Heart left ventricle (tissue), 16 donors: ENCODE measurements at regions not wholly inside any gene's neighbourhood (a gene's known extent, or its start where the extent isn't known, plus 50 kb on each side); places are given as distances from the start of the nearest gene placed in this dataset.

ENCODE experiments used
- ATAC-seq, 4 donors: fragments of 200-7000 bp; cut with Tn5 transposase; one replicate each; pipeline ENCODE4 v1.9.1; 2020 to 2022; ENCODE audit warnings: moderate library complexity in 4 of 4, mild to moderate bottlenecking in 3 of 4, moderate number of reproducible peaks in 1 of 4
- DNase-seq, 5 donors: peaks; one replicate each; pipeline ENCODE4 v3.0.0-alpha.2; 2020
- H3K27ac ChIP-seq, 12 donors: fragments of 200-600 bp; sonication (generic) in 4 of 12; one replicate each; pipeline versions ENCODE4 v1.5.0 to v1.8.0; 2016 to 2022; ENCODE audit warnings: mild to moderate bottlenecking in 2 of 12
- H3K27me3 ChIP-seq, 9 donors: fragments of 200-600 bp; sonication (generic) in 2 of 9; one replicate each; pipeline versions ENCODE4 v1.5.1 to v1.8.0; 2016 to 2022; ENCODE audit warnings: mild to moderate bottlenecking in 3 of 9
- H3K36me3 ChIP-seq, 9 donors: fragments of 200-600 bp; sonication (generic) in 2 of 9; one replicate each; pipeline versions ENCODE4 v1.5.0 to v1.8.0; 2018 to 2022; ENCODE audit warnings: mild to moderate bottlenecking in 2 of 9
- H3K4me1 ChIP-seq, 12 donors: fragments of 200-600 bp; sonication (generic) in 4 of 12; one replicate each; pipeline versions ENCODE4 v1.5.0 to v1.8.0; 2016 to 2022; ENCODE audit warnings: mild to moderate bottlenecking in 3 of 12
- H3K4me3 ChIP-seq, 12 donors: fragments of 200-600 bp; sonication (generic) in 4 of 12; one replicate each; pipeline versions ENCODE4 v1.5.0 to v1.8.0; 2017 to 2022; ENCODE audit warnings: mild to moderate bottlenecking in 9 of 12, moderate library complexity in 4 of 12
- H3K9me3 ChIP-seq, 12 donors: fragments of 200-600 bp; sonication (generic) in 4 of 12; one replicate each; pipeline versions ENCODE4 v1.5.0 to v1.8.0; 2016 to 2022; ENCODE audit warnings: mild to moderate bottlenecking in 1 of 12
- POLR2A ChIP-seq, 2 donors: fragments of 450-650 bp; IDR thresholded peaks; one replicate each; pipeline ENCODE4 v1.6.1; 2017; ENCODE audit warnings: antibody characterized with exemption in 2 of 2, mild to moderate bottlenecking in 2 of 2, moderate library complexity in 2 of 2
- WGBS, 4 donors: extraction: QIAGEN DNeasy Blood & Tissue Kit in 2 of 4; methylation state at CpG; one replicate each; pipeline versions ENCODE4 v1.1.5 to v1.1.7; 2013 to 2018; 5-methylcytosine and 5-hydroxymethylcytosine counted together
- intact Hi-C, 10 donors: fragments of 100-400 bp; cut with DNase I; formaldehyde crosslinking; loops; one replicate each; pipeline versions ENCODE4 v1.11.1 to v1.14.2; 2022
- TF ChIP-seq, protein P1 (sequence below), 12 donors: fragments of 200-600 bp; sonication (generic) in 4 of 12; IDR thresholded peaks; one replicate each; pipeline versions ENCODE4 v1.5.0 to v1.8.0; 2018 to 2022; ENCODE audit warnings: antibody characterized with exemption in 12 of 12, mild to moderate bottlenecking in 5 of 12
- donor health status: ischemic (EF 13 %, LVEDD 7.1; RV severe dilation, severe dysfunction).
- donor health status: healthy with polysubstance abuse.
- donor health status: DM: no; HTN: yes; CAD: no.
- donor health status: DM: no; HTN: no; CAD: no.
- donor health status: ischemic (EF 25% LVEDD 6.9; RV normal size, moderate dysfunction).
- donor health status: ischemic (EF 25% LVEDD 5.7; RV mildly dilated, moderate dysfunction).
- donor health status: healthy.
- donor health status: DM: yes; HTN: yes; CAD: no.
- donor health status: ischemic (EF 35%, LVEDD 5.7; RV mildly dilated, moderate dysfunction).
- donor health status: nonischemic (EF 11% LVEDD 7.7; RV severe dilation, severe dysfunction).
- donor health status: DM: yes; HTN: yes; CAD: no.
- donor health status: PGD.
- donor health status: ischemic (EF 29% LVEDD 5.4; RV normal size, mild dysfunction).
- donor health status: nonischemic (EF 23%, LVEDD 6.1; RV moderate dilation, normal function).

GRCh38 chr6:147903321-147903720 lies 394.8 kb downstream of the SAMD5 start:
- ATAC-seq (no peak), DNase-seq (no peak)

DNA sequence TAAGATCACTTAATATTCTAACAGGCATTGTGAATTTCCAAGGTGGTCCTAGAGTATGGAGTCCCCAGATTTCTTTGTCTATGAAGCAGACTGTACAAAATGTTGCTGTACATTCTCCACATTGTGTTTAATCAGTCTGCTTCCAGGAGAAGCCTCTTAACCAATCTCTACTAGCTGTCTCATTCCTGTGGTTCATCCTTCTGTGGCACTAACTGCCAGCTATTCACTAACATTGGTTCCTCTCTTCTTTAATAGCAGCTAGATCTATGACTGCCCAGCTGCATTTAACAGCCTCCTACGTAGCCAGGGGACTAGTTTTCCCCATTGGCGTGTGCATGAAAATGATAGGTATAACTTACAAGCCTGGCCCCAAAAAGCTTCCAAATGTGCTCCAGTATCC lies 395.4 kb downstream of the SAMD5 start:
- TF ChIP-seq, protein P1, sequence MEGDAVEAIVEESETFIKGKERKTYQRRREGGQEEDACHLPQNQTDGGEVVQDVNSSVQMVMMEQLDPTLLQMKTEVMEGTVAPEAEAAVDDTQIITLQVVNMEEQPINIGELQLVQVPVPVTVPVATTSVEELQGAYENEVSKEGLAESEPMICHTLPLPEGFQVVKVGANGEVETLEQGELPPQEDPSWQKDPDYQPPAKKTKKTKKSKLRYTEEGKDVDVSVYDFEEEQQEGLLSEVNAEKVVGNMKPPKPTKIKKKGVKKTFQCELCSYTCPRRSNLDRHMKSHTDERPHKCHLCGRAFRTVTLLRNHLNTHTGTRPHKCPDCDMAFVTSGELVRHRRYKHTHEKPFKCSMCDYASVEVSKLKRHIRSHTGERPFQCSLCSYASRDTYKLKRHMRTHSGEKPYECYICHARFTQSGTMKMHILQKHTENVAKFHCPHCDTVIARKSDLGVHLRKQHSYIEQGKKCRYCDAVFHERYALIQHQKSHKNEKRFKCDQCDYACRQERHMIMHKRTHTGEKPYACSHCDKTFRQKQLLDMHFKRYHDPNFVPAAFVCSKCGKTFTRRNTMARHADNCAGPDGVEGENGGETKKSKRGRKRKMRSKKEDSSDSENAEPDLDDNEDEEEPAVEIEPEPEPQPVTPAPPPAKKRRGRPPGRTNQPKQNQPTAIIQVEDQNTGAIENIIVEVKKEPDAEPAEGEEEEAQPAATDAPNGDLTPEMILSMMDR (IDR thresholded peaks at IDR 0.05): no peak
- TF ChIP-seq POLR2A (IDR thresholded peaks at IDR 0.05): no peak
- Histone ChIP-seq H3K36me3 (no peaks in the 10 kb centered on the region), H3K4me3 (no peak overlapping the region), H3K9me3 (no peaks in the 10 kb centered on the region), H3K4me1 (no peaks in the 10 kb centered on the region), H3K27ac (no peak overlapping the region), H3K27me3 (no peaks in the 10 kb centered on the region)
- WGBS, 4 donors: 93 to 100% (median 95%) methylated on average over 2 of the region's 2 CpGs
- no peak for DNase-seq
- no peak for ATAC-seq
- intact Hi-C loops: no loop called here

More at GRCh38 chr6:147903321-147903720, 394.8 kb downstream of the SAMD5 start:
- TF ChIP-seq, protein P1 (IDR thresholded peaks at IDR 0.05): no peak
- TF ChIP-seq POLR2A (IDR thresholded peaks at IDR 0.05): no peak
- WGBS, 4 donors: 95 to 96% (median 95%) methylated on average over 4 of the region's 4 CpGs
- H3K9me3 ChIP-seq: no peaks in the 10 kb centered on the region
- H3K4me3 ChIP-seq: no peak overlapping the region
- intact Hi-C loops: no loop called here
- no peaks in the 10 kb centered on the region for H3K27me3 ChIP-seq
- no peak overlapping the region for H3K27ac ChIP-seq
- H3K4me1 ChIP-seq: no peaks in the 10 kb centered on the region
- H3K36me3 ChIP-seq: no peaks in the 10 kb centered on the region

- no peak overlapping the region for H3K27ac ChIP-seq
- no peaks in the 10 kb centered on the region for H3K4me1 ChIP-seq
- no peaks in the 10 kb centered on the region for H3K27me3 ChIP-seq
- intact Hi-C loops: no loop called here
- no peaks in the 10 kb centered on the region for H3K36me3 ChIP-seq
- TF ChIP-seq, protein P1 (IDR thresholded peaks at IDR 0.05): no peak
- TF ChIP-seq POLR2A (IDR thresholded peaks at IDR 0.05): no peak
- WGBS, 4 donors: 91 to 97% (median 94%) methylated on average over 4 of the region's 4 CpGs
- H3K9me3 ChIP-seq: no peaks in the 10 kb centered on the region
- DNase-seq (no peak), ATAC-seq (no peak)
- no peak overlapping the region for H3K4me3 ChIP-seq
Measured at GRCh38 chr6:147904416-147904815, 395.9 kb downstream of the SAMD5 start.

- intact Hi-C loops: no loop called here
- no peaks in the 10 kb centered on the region for H3K27me3 ChIP-seq
- 81 to 85% (median 85%) methylated on average over 3 of the region's 3 CpGs for WGBS, 4 donors
- H3K27ac ChIP-seq: no peak overlapping the region
- TF ChIP-seq, protein P1 (IDR thresholded peaks at IDR 0.05): no peak
- no peak for TF ChIP-seq POLR2A (IDR thresholded peaks at IDR 0.05)
- no peaks in the 10 kb centered on the region for H3K4me1 ChIP-seq
- DNase-seq (no peak), ATAC-seq (no peak)
- H3K9me3 ChIP-seq: no peaks in the 10 kb centered on the region
- H3K4me3 ChIP-seq: no peak overlapping the region
- no peaks in the 10 kb centered on the region for H3K36me3 ChIP-seq
Measured at GRCh38 chr6:147905711-147906110, 397.2 kb downstream of the SAMD5 start.
